ENCODE measurements at regions not wholly inside any gene's neighbourhood (a gene's known extent, or its start where the extent isn't known, plus 50 kb on each side); places are given as distances from the start of the nearest gene placed in this dataset.

- Histone ChIP-seq H3K4me1 (ENCODE audit: control insufficient read depth in 1 of 2, insufficient read depth in 1 of 2, low read depth in 1 of 2, low read length in 1 of 2) (no peaks in the 10 kb centered on the region), H3K4me3 (ENCODE audit: low read depth in 1 of 2, low read length in 1 of 2) (no peak overlapping the region), H3K9me3 (no peaks in the 10 kb centered on the region), H3K36me3 (no peaks in the 10 kb centered on the region), H3K27ac (no peak overlapping the region), H3K27me3 (peaks cover 5% of the 10 kb centered on the region)
- TF ChIP-seq CTCF (IDR thresholded peaks at IDR 0.05), result no peak
These were observed 175.2 kb downstream of the MRPL14 start for GRCh38 chr6:43951756-43952675.

- H3K27me3 ChIP-seq, result peaks cover 5% of the 10 kb centered on the region
- no peaks in the 10 kb centered on the region for H3K9me3 ChIP-seq
- TF ChIP-seq CTCF (IDR thresholded peaks at IDR 0.05), result no peak
- H3K36me3 ChIP-seq, result no peaks in the 10 kb centered on the region
- H3K4me3 ChIP-seq (ENCODE audit: low read depth in 1 of 2, low read length in 1 of 2), result no peak overlapping the region
- H3K27ac ChIP-seq, result no peak overlapping the region
- no peaks in the 10 kb centered on the region for H3K4me1 ChIP-seq (ENCODE audit: control insufficient read depth in 1 of 2, insufficient read depth in 1 of 2, low read depth in 1 of 2, low read length in 1 of 2)
These were observed 176.0 kb downstream of the MRPL14 start for GRCh38 chr6:43951063-43951755.

GRCh38 chr6:43950731-43951062, 176.6 kb downstream of the MRPL14 start:
- TF ChIP-seq CTCF (IDR thresholded peaks at IDR 0.05), result no peak
- Histone ChIP-seq H3K9me3 (no peaks in the 10 kb centered on the region), H3K27ac (no peak overlapping the region), H3K36me3 (no peaks in the 10 kb centered on the region), H3K4me1 (ENCODE audit: control insufficient read depth in 1 of 2, insufficient read depth in 1 of 2, low read depth in 1 of 2, low read length in 1 of 2) (no peaks in the 10 kb centered on the region), H3K27me3 (peaks cover 5% of the 10 kb centered on the region), H3K4me3 (ENCODE audit: low read depth in 1 of 2, low read length in 1 of 2) (no peak overlapping the region)

GRCh38 chr6:43950051-43950605, 177.1 kb downstream of the MRPL14 start:
- H3K27ac ChIP-seq, result no peak overlapping the region
- TF ChIP-seq CTCF (IDR thresholded peaks at IDR 0.05), result no peak
- H3K4me3 ChIP-seq (ENCODE audit: low read depth in 1 of 2, low read length in 1 of 2), result no peak overlapping the region
- no peaks in the 10 kb centered on the region for H3K4me1 ChIP-seq (ENCODE audit: control insufficient read depth in 1 of 2, insufficient read depth in 1 of 2, low read depth in 1 of 2, low read length in 1 of 2)
- H3K36me3 ChIP-seq, result no peaks in the 10 kb centered on the region
- no peaks in the 10 kb centered on the region for H3K9me3 ChIP-seq
- H3K27me3 ChIP-seq, result peaks cover 4% of the 10 kb centered on the region

GRCh38 chr6:43949551-43949991, 177.7 kb downstream of the MRPL14 start:
- no peaks in the 10 kb centered on the region for H3K36me3 ChIP-seq
- H3K27ac ChIP-seq, result no peak overlapping the region
- no peak overlapping the region for H3K4me3 ChIP-seq (ENCODE audit: low read depth in 1 of 2, low read length in 1 of 2)
- H3K4me1 ChIP-seq (ENCODE audit: control insufficient read depth in 1 of 2, insufficient read depth in 1 of 2, low read depth in 1 of 2, low read length in 1 of 2), result no peaks in the 10 kb centered on the region
- no peaks in the 10 kb centered on the region for H3K9me3 ChIP-seq
- TF ChIP-seq CTCF (IDR thresholded peaks at IDR 0.05), result no peak
- H3K27me3 ChIP-seq, result no peaks in the 10 kb centered on the region

Measured in neutrophil (primary cell).